H9 (cell line): ENCODE measurements at regions not wholly inside any gene's neighbourhood (a gene's known extent, or its start where the extent isn't known, plus 50 kb on each side); places are given as distances from the start of the nearest gene placed in this dataset.

Source experiments
- DNase-seq: peaks from one replicate; pipeline ENCODE4 v3.0.0-alpha.2; 2017
- H2AFZ ChIP-seq: one replicate; pipeline ENCODE4 v1.6.1; 2013; ENCODE audit warnings: mild to moderate bottlenecking, low read length, control low read depth, moderate library complexity
- H2AK5ac ChIP-seq: 2 replicates; pipeline ENCODE4 v1.6.1; 2013; ENCODE audit warnings: low read length, control low read depth, mixed read lengths; ENCODE audit not compliant: insufficient read length
- H2BK120ac ChIP-seq: one replicate; pipeline ENCODE4 v1.6.1; 2013; ENCODE audit warnings: low read depth, mild to moderate bottlenecking, low read length, control low read depth, inconsistent platforms; ENCODE audit not compliant: poor library complexity, severe bottlenecking
- H2BK12ac ChIP-seq: 2 replicates; pipeline ENCODE4 v1.6.1; 2013; ENCODE audit warnings: low read length, control low read depth, mixed read lengths, low read depth; ENCODE audit not compliant: insufficient read length
- H2BK15ac ChIP-seq: 2 replicates; pipeline ENCODE4 v1.6.1; 2013; ENCODE audit warnings: low read depth, low read length, control low read depth
- H2BK20ac ChIP-seq: one replicate; pipeline ENCODE4 v1.6.1; 2013; ENCODE audit warnings: low read depth, mild to moderate bottlenecking, low read length, control low read depth, inconsistent platforms; ENCODE audit not compliant: poor library complexity, severe bottlenecking
- H2BK5ac ChIP-seq: 2 replicates; pipeline ENCODE4 v1.6.1; 2013; ENCODE audit warnings: low read length, control low read depth, mixed read lengths; ENCODE audit not compliant: insufficient read length
- H3K14ac ChIP-seq: 2 replicates; pipeline ENCODE4 v1.6.1; 2013; ENCODE audit warnings: low read length, control low read depth; ENCODE audit not compliant: insufficient read depth
- H3K18ac ChIP-seq: 2 replicates; pipeline ENCODE4 v1.6.1; 2013; ENCODE audit warnings: low read depth, mild to moderate bottlenecking, mixed read lengths, low read length, control low read depth; ENCODE audit not compliant: insufficient read length
- H3K23ac ChIP-seq: 2 replicates; pipeline ENCODE4 v1.6.1; 2013; ENCODE audit warnings: low read length, control low read depth, mixed read lengths, low read depth; ENCODE audit not compliant: insufficient read length
- H3K23me2 ChIP-seq: 2 replicates; pipeline ENCODE4 v1.6.1; 2013; ENCODE audit warnings: low read depth, mild to moderate bottlenecking, mixed read lengths, low read length, control low read depth; ENCODE audit not compliant: insufficient read length, poor library complexity, severe bottlenecking
- H3K27ac ChIP-seq: 2 replicates; pipeline ENCODE4 v1.5.1; 2013; ENCODE audit warnings: low read length, control low read depth, mixed read lengths, low read depth; ENCODE audit not compliant: insufficient read length
- H3K27me3 ChIP-seq: 2 replicates; pipeline ENCODE4 v1.6.1; 2013; ENCODE audit warnings: low read length, control low read depth, inconsistent platforms; ENCODE audit not compliant: insufficient read depth
- H3K4ac ChIP-seq: 2 replicates; pipeline ENCODE4 v1.6.1; 2013; ENCODE audit warnings: low read depth, mild to moderate bottlenecking, control low read depth, inconsistent platforms, low read length, moderate library complexity
- H3K4me1 ChIP-seq: 2 replicates; pipeline ENCODE4 v1.6.1; 2013; ENCODE audit warnings: low read length, control low read depth, inconsistent platforms; ENCODE audit not compliant: insufficient read depth
- H3K4me2 ChIP-seq: 2 replicates; pipeline ENCODE4 v1.6.1; 2013; ENCODE audit warnings: low read length, control low read depth, mixed read lengths; ENCODE audit not compliant: insufficient read length, insufficient read depth
- H3K56ac ChIP-seq: 2 replicates; pipeline ENCODE4 v1.6.1; 2013; ENCODE audit warnings: low read depth, mild to moderate bottlenecking, mixed read lengths, low read length, control low read depth; ENCODE audit not compliant: insufficient read length
- H3K79me1 ChIP-seq: 2 replicates; pipeline ENCODE4 v1.6.1; 2013; ENCODE audit warnings: low read depth, mild to moderate bottlenecking, moderate library complexity, low read length, control low read depth, inconsistent platforms; ENCODE audit not compliant: insufficient read depth, poor library complexity, severe bottlenecking
- H3K79me2 ChIP-seq: 2 replicates; pipeline ENCODE4 v1.6.1; 2013; ENCODE audit warnings: low read length, control low read depth, inconsistent platforms; ENCODE audit not compliant: insufficient read depth
- H3K9ac ChIP-seq: 2 replicates; pipeline ENCODE4 v1.6.1; 2013; ENCODE audit warnings: low read length, control low read depth, mixed read lengths; ENCODE audit not compliant: insufficient read length; ENCODE audit errors: extremely low read depth
- H3K9me3 ChIP-seq: one replicate; pipeline ENCODE4 v1.6.1; 2013; ENCODE audit warnings: low read depth, low read length, inconsistent platforms; ENCODE audit not compliant: control insufficient read depth
- H3T11ph ChIP-seq: one replicate; pipeline ENCODE4 v1.6.1; 2013; ENCODE audit warnings: mild to moderate bottlenecking, low read length, control low read depth, inconsistent platforms
- H4K20me1 ChIP-seq: one replicate; pipeline ENCODE4 v1.6.1; 2013; ENCODE audit not compliant: control insufficient read depth, insufficient read length, insufficient read depth
- H4K5ac ChIP-seq: 2 replicates; pipeline ENCODE4 v1.6.1; 2013; ENCODE audit warnings: low read depth, mild to moderate bottlenecking, mixed read lengths, low read length, control low read depth; ENCODE audit not compliant: insufficient read length
- H4K8ac ChIP-seq: replicated peaks from 2 replicates; pipeline ENCODE4 v1.6.1; 2013; ENCODE audit warnings: low read length, control low read depth, mixed read lengths, low read depth; ENCODE audit not compliant: insufficient read length
- H4K91ac ChIP-seq: 2 replicates; pipeline ENCODE4 v1.6.1; 2013; ENCODE audit warnings: low read depth, mild to moderate bottlenecking, moderate library complexity, mixed read lengths, low read length, control low read depth; ENCODE audit not compliant: insufficient read length
- H3K27ac Mint-ChIP-seq, 3 experiments: 2 replicates in 2 of 3; 3 replicates in 1 of 3; pipeline ENCODE4 v1.8.0; 2020 to 2021; ENCODE audit warnings: mixed read lengths in 3 of 3, mild to moderate bottlenecking in 1 of 3, moderate library complexity in 1 of 3
- H3K27me3 Mint-ChIP-seq: 2 replicates; pipeline ENCODE4 v1.8.0; 2021; ENCODE audit warnings: low read depth, mild to moderate bottlenecking, moderate library complexity, mixed read lengths
- H3K36me3 Mint-ChIP-seq, 3 experiments: 2 replicates in 2 of 3; 3 replicates in 1 of 3; pipeline ENCODE4 v1.8.0; 2020 to 2021; ENCODE audit warnings: low read depth in 3 of 3, mixed read lengths in 3 of 3; ENCODE audit not compliant: insufficient read depth in 1 of 3
- H3K4me1 Mint-ChIP-seq, 2 experiments: 2 replicates each; pipeline ENCODE4 v1.8.0; 2020; ENCODE audit warnings: mixed read lengths in 2 of 2
- H3K4me3 Mint-ChIP-seq, 2 experiments: 2 replicates in 1 of 2; 3 replicates in 1 of 2; pipeline ENCODE4 v1.8.0; 2020 to 2021; ENCODE audit warnings: mild to moderate bottlenecking in 2 of 2, mixed read lengths in 2 of 2, moderate library complexity in 1 of 2
- H3K9me3 Mint-ChIP-seq, 2 experiments: 2 replicates in 1 of 2; 3 replicates in 1 of 2; pipeline ENCODE4 v1.8.0; 2020; ENCODE audit warnings: mild to moderate bottlenecking in 2 of 2, mixed read lengths in 2 of 2, moderate library complexity in 1 of 2
- WGBS: extraction: QIAGEN DNeasy Blood & Tissue Kit; methylation state at CpG from one replicate; pipeline ENCODE4 v1.1.7; 2013; ENCODE audit warnings: missing lambda C conversion rate, low lambda C conversion rate, mixed read lengths; ENCODE audit not compliant: insufficient read length; ENCODE audit errors: extremely low coverage; 5-methylcytosine and 5-hydroxymethylcytosine counted together
- TF ChIP-seq, protein P1 (sequence below): fragments of 200-600 bp; sonication (generic); conservative IDR thresholded peaks from 3 replicates; pipeline ENCODE4 v1.8.0; 2021; ENCODE audit warnings: antibody characterized with exemption, mild to moderate bottlenecking

DNA sequence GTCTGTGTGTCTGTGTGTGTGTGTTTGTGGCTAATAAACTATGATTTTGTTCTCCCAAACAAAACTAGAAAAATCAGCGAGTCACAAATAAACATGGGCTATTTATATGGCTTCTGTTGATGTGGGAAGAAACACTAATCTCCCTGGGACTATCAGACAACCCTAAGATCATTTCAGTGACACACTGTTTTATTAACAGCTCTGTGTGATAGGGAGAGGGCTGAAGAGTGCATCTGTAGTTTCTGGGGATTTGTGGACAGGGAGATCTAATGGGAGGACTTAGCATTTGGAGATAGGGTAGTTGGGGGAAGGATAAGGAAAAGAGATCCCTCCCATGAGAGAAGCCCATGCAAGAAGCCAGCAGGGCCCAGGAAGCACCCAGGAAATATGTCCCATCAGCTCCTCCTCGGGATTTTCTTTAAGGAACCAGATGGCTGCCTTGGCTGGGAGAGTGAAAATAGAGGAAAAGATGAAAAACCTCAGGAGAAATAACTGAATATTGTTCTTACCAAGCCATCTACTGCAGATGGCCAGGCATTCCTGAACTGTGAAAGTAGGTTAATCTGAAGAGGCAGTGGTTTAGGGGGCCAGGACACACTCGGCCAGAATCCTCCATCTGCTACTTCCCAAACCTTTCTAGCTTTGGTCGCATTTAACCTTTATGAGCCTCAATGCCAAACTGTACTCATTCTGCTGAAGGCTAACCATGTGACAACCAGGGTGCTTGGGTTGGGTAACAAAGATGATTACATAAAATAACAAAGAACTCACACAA, 253.4 kb downstream of the BTG1 start:
- no CpG with 5 or more reads among the region's 4 CpGs for WGBS
- Histone ChIP-seq H4K20me1 (no peaks in the 10 kb centered on the region), H3K27ac (no peak overlapping the region), H3K23me2 (no peaks in the 10 kb centered on the region), H3K4me1 (no peaks in the 10 kb centered on the region), H3K9me3 (no peaks in the 10 kb centered on the region), H4K5ac (no peak overlapping the region), H3K9ac (no peak overlapping the region), H3K18ac (no peak overlapping the region), H3K79me2 (no peaks in the 10 kb centered on the region), H2AK5ac (no peak overlapping the region), H3T11ph (no peak overlapping the region), H3K4ac (no peak overlapping the region), H2BK5ac (no peak overlapping the region), H4K8ac (no peak overlapping the region), H2AFZ (no peak overlapping the region), H3K23ac (no peak overlapping the region), H3K4me2 (no peak overlapping the region), H2BK15ac (no peak overlapping the region), H3K79me1 (no peaks in the 10 kb centered on the region), H2BK20ac (no peak overlapping the region), H2BK12ac (no peak overlapping the region), H3K14ac (no peak overlapping the region), H4K91ac (no peak overlapping the region), H2BK120ac (no peak overlapping the region), H3K56ac (no peak overlapping the region), H3K27me3 (no peaks in the 10 kb centered on the region)
- TF ChIP-seq, protein P1, sequence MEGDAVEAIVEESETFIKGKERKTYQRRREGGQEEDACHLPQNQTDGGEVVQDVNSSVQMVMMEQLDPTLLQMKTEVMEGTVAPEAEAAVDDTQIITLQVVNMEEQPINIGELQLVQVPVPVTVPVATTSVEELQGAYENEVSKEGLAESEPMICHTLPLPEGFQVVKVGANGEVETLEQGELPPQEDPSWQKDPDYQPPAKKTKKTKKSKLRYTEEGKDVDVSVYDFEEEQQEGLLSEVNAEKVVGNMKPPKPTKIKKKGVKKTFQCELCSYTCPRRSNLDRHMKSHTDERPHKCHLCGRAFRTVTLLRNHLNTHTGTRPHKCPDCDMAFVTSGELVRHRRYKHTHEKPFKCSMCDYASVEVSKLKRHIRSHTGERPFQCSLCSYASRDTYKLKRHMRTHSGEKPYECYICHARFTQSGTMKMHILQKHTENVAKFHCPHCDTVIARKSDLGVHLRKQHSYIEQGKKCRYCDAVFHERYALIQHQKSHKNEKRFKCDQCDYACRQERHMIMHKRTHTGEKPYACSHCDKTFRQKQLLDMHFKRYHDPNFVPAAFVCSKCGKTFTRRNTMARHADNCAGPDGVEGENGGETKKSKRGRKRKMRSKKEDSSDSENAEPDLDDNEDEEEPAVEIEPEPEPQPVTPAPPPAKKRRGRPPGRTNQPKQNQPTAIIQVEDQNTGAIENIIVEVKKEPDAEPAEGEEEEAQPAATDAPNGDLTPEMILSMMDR = no peak
- H3K27me3 Mint-ChIP-seq = no peaks in the 10 kb centered on the region; the same call in 1 of the 2 replicates
- H3K27ac Mint-ChIP-seq = no peak overlapping the region
- no peaks in the 10 kb centered on the region for H3K9me3 Mint-ChIP-seq
- no peaks in the 10 kb centered on the region for H3K36me3 Mint-ChIP-seq
- no peak for DNase-seq
- no peak overlapping the region for H3K4me3 Mint-ChIP-seq
- no peaks in the 10 kb centered on the region for H3K4me1 Mint-ChIP-seq
